Common myeloid progenitor, CD34-positive (primary cell): ENCODE measurements at regions not wholly inside any gene's neighbourhood (a gene's known extent, or its start where the extent isn't known, plus 50 kb on each side); places are given as distances from the start of the nearest gene placed in this dataset.
"Not testable (repeated sequence)": the region's sequence is repeated elsewhere in the genome, so short reads cannot be mapped to it uniquely, and the experiment has no call there.

ENCODE experiments used
- CTCF ChIA-PET: fragments of 350-600 bp; sonication (Branson Sonifier 250); formaldehyde crosslinking; loops from one replicate; lab custom pipeline; 2021; ENCODE audit warnings: antibody characterized with exemption; lab: Charles Lee
- POLR2A ChIA-PET: fragments of 350-600 bp; sonication (Branson Sonifier 250); formaldehyde crosslinking; loops from one replicate; lab custom pipeline; 2021; ENCODE audit warnings: antibody characterized with exemption; lab: Charles Lee
- DNase-seq, 3 donors: peaks; one replicate each; pipeline versions ENCODE4 v3.0.0 to v3.0.0-alpha.2; 2013
- H3K27ac ChIP-seq, 2 experiments: 1 replicate in 1 of 2; 2 replicates in 1 of 2; pipeline ENCODE4 v1.7.0; 2013; ENCODE audit warnings: inconsistent platforms in 2 of 2, low read length in 2 of 2, mild to moderate bottlenecking in 2 of 2, low read depth in 1 of 2, moderate library complexity in 1 of 2; ENCODE audit not compliant: severe bottlenecking in 2 of 2, insufficient read depth in 1 of 2, poor library complexity in 1 of 2
- H3K27me3 ChIP-seq, 5 experiments: replicated peaks in 2 of 5; 1 replicate in 3 of 5; 2 replicates in 2 of 5; pipeline versions ENCODE4 v1.6.1 to v1.7.0; 2013; ENCODE audit warnings: low read length in 4 of 5, mild to moderate bottlenecking in 2 of 5, moderate library complexity in 2 of 5, inconsistent platforms in 1 of 5; ENCODE audit not compliant: insufficient read depth in 5 of 5, control insufficient read depth in 4 of 5
- H3K36me3 ChIP-seq, 4 experiments: 1 replicate in 2 of 4; 2 replicates in 2 of 4; pipeline versions ENCODE4 v1.6.1 to v1.7.0; 2013; ENCODE audit warnings: low read length in 3 of 4, control low read depth in 1 of 4, mild to moderate bottlenecking in 1 of 4; ENCODE audit not compliant: control insufficient read depth in 4 of 4, insufficient read depth in 4 of 4
- H3K4me1 ChIP-seq, 4 experiments: 1 replicate in 3 of 4; 2 replicates in 1 of 4; pipeline versions ENCODE4 v1.6.1 to v1.7.1; 2013; ENCODE audit warnings: low read length in 3 of 4, mild to moderate bottlenecking in 3 of 4, control low read depth in 1 of 4, inconsistent platforms in 1 of 4, moderate library complexity in 1 of 4; ENCODE audit not compliant: control insufficient read depth in 4 of 4, insufficient read depth in 4 of 4; ENCODE audit errors: control extremely low read depth in 1 of 4
- H3K4me3 ChIP-seq, 7 experiments: 1 replicate in 4 of 7; 2 replicates in 3 of 7; pipeline versions ENCODE4 v1.5.1 to v1.7.0; 2013; ENCODE audit warnings: mild to moderate bottlenecking in 7 of 7, low read length in 6 of 7, moderate library complexity in 6 of 7, inconsistent platforms in 2 of 7, low read depth in 2 of 7, control low read depth in 1 of 7; ENCODE audit not compliant: insufficient read depth in 4 of 7, control insufficient read depth in 1 of 7; ENCODE audit errors: extremely low read depth in 1 of 7
- H3K9me3 ChIP-seq, 5 experiments: 1 replicate in 4 of 5; 2 replicates in 1 of 5; pipeline versions ENCODE4 v1.6.1 to v1.7.1; 2013; ENCODE audit warnings: low read length in 4 of 5, mild to moderate bottlenecking in 2 of 5, inconsistent platforms in 1 of 5, low read depth in 1 of 5, moderate library complexity in 1 of 5; ENCODE audit not compliant: control insufficient read depth in 4 of 5, insufficient read depth in 2 of 5; ENCODE audit errors: control extremely low read depth in 1 of 5
- WGBS: methylation state at CpG from one replicate; pipeline ENCODE4 v1.1.5; 2013; ENCODE audit not compliant: insufficient coverage; 5-methylcytosine and 5-hydroxymethylcytosine counted together

GRCh38 chr10:117817116-117817515 lies 229.6 kb downstream of the RAB11FIP2 start:
- Histone ChIP-seq H3K4me1 (no peaks in the 10 kb centered on the region), H3K9me3 (no peaks in the 10 kb centered on the region), H3K27ac (no peak overlapping the region), H3K4me3 (no peak overlapping the region), H3K36me3 (no peaks in the 10 kb centered on the region), H3K27me3 (peaks cover 0 to 7% (median 0%) of the 10 kb centered on the region in 5 experiments)
- 91% methylated on average over 3 of the region's 3 CpGs for WGBS
- ChIA-PET CTCF (interaction anchor here (0.5 kb wide), 1 partner anchor 543 kb away, joined by 3 read pairs; no protein-coding TSS in a partner anchor), POLR2A (no interaction called here)
- DNase-seq, result no peak

GRCh38 chr10:117818721-117819120 lies 228.0 kb downstream of the RAB11FIP2 start:
- ChIA-PET POLR2A (no interaction called here), CTCF (no interaction called here)
- no peaks in the 10 kb centered on the region for H3K9me3 ChIP-seq
- H3K4me1 ChIP-seq, result no peaks in the 10 kb centered on the region
- no peak overlapping the region for H3K4me3 ChIP-seq
- H3K27me3 ChIP-seq, result peaks cover 0 to 7% (median 0%) of the 10 kb centered on the region in 5 experiments
- no peaks in the 10 kb centered on the region for H3K36me3 ChIP-seq
- H3K27ac ChIP-seq, result no peak overlapping the region
- DNase-seq, result no peak
- WGBS, result 100% methylated on average over 1 of the region's 1 CpG

- no peak overlapping the region for H3K4me3 ChIP-seq
- POLR2A ChIA-PET, result no interaction called here
- H3K4me1 ChIP-seq, result no peaks in the 10 kb centered on the region
- peaks cover 0 to 11% (median 0%) of the 10 kb centered on the region in 5 experiments for H3K27me3 ChIP-seq
- no peak for DNase-seq
- WGBS, result 87% methylated on average over 4 of the region's 4 CpGs
- H3K27ac ChIP-seq, result no peak overlapping the region
- H3K36me3 ChIP-seq, result no peaks in the 10 kb centered on the region
- no peaks in the 10 kb centered on the region for H3K9me3 ChIP-seq
- CTCF ChIA-PET, result no interaction called here
Observed at GRCh38 chr10:117819304-117819703, 227.4 kb downstream of the RAB11FIP2 start.

- Histone ChIP-seq H3K27ac (no peak overlapping the region), H3K9me3 (no peaks in the 10 kb centered on the region), H3K27me3 (peaks cover 0 to 30% (median 2%) of the 10 kb centered on the region in 5 experiments), H3K36me3 (no peaks in the 10 kb centered on the region), H3K4me1 (no peaks in the 10 kb centered on the region), H3K4me3 (no peak overlapping the region)
- DNase-seq, result no peak
- 100% methylated on average over 1 of the region's 5 CpGs for WGBS
- ChIA-PET CTCF (no interaction called here), POLR2A (no interaction called here)
Observed at GRCh38 chr10:117823980-117824379, 222.8 kb downstream of the RAB11FIP2 start.

GRCh38 chr10:117830205-117830604 lies 216.5 kb downstream of the RAB11FIP2 start:
- POLR2A ChIA-PET, result no interaction called here
- peaks cover 7 to 49% (median 19%) of the 10 kb centered on the region in 5 experiments for H3K27me3 ChIP-seq
- no peak overlapping the region for H3K27ac ChIP-seq
- CTCF ChIA-PET, result no interaction called here
- H3K36me3 ChIP-seq, result no peaks in the 10 kb centered on the region
- H3K4me1 ChIP-seq, result peaks cover 0 to 6% (median 0%) of the 10 kb centered on the region in 4 experiments
- H3K9me3 ChIP-seq, result no peaks in the 10 kb centered on the region
- 69% methylated on average over 12 of the region's 14 CpGs for WGBS
- DNase-seq, result no peak
- H3K4me3 ChIP-seq, result peak overlapping the region in 1 of 7 experiments; percentile 13

GRCh38 chr10:117830787-117831212 lies 215.9 kb downstream of the RAB11FIP2 start:
- Histone ChIP-seq H3K4me1 (peaks cover 0 to 6% (median 0%) of the 10 kb centered on the region in 4 experiments), H3K4me3 (peak overlapping the region in 3 of 7 experiments; percentile 5 to 45 (median 13)), H3K27ac (no peak overlapping the region), H3K27me3 (peaks cover 7 to 45% (median 19%) of the 10 kb centered on the region in 5 experiments), H3K9me3 (no peaks in the 10 kb centered on the region), H3K36me3 (no peaks in the 10 kb centered on the region)
- 3% methylated on average over 14 of the region's 15 CpGs for WGBS
- peak; percentile 4 to 41 (median 21) for DNase-seq
- ChIA-PET POLR2A (no interaction called here), CTCF (no interaction called here)

GRCh38 chr10:117838500-117839498 lies 207.9 kb downstream of the RAB11FIP2 start:
- H3K4me1 ChIP-seq, POLR2A ChIA-PET, H3K9me3 ChIP-seq, CTCF ChIA-PET, DNase-seq, H3K36me3 ChIP-seq, H3K4me3 ChIP-seq, H3K27ac ChIP-seq: not testable (repeated sequence)
- 71% methylated on average over 16 of the region's 39 CpGs for WGBS
- peaks cover 0 to 19% (median 2%) of the 10 kb centered on the region in 5 experiments for H3K27me3 ChIP-seq
